SU-DHL-6 (cell line): ENCODE measurements at regions not wholly inside any gene's neighbourhood (a gene's known extent, or its start where the extent isn't known, plus 50 kb on each side); places are given as distances from the start of the nearest gene placed in this dataset.

ENCODE experiments used
- H2AFZ ChIP-seq: fragments of 200-600 bp; sonication (generic); 2 replicates; pipeline ENCODE4 v1.6.1; 2014; ENCODE audit warnings: low read depth, mild to moderate bottlenecking, moderate library complexity, mixed read lengths, antibody characterized with exemption, low read length; ENCODE audit not compliant: severe bottlenecking
- H3F3A ChIP-seq: fragments of 200-600 bp; shearing (Covaris generic); 2 replicates; pipeline ENCODE4 v1.6.0; 2016; ENCODE audit warnings: antibody characterized with exemption, mild to moderate bottlenecking; ENCODE audit not compliant: insufficient read depth
- H3K27ac ChIP-seq: fragments of 200-600 bp; sonication (generic); 2 replicates; pipeline ENCODE4 v1.5.1; 2016; ENCODE audit warnings: low read depth, mild to moderate bottlenecking, low read length, moderate library complexity, mixed read lengths
- H3K27me3 ChIP-seq: fragments of 200-600 bp; sonication (generic), shearing (Covaris generic); 2 replicates; pipeline ENCODE4 v1.6.0; 2014; ENCODE audit warnings: mild to moderate bottlenecking, low read length
- H3K36me3 ChIP-seq: fragments of 200-600 bp; sonication (generic); 2 replicates; pipeline ENCODE4 v1.6.1; 2014; ENCODE audit warnings: mild to moderate bottlenecking, low read length, mixed read lengths
- H3K4me2 ChIP-seq: fragments of 300-600, 200-600 bp; shearing (Covaris generic), sonication (generic); 2 replicates; pipeline ENCODE4 v1.6.0; 2014; ENCODE audit warnings: low read length, low read depth, mild to moderate bottlenecking; ENCODE audit not compliant: poor library complexity, severe bottlenecking
- H3K4me3 ChIP-seq: fragments of 200-600 bp; sonication (generic); 2 replicates; pipeline ENCODE4 v1.5.1; 2014; ENCODE audit warnings: antibody characterized with exemption, low read length, mild to moderate bottlenecking, mixed read lengths; ENCODE audit not compliant: insufficient read depth, poor library complexity, severe bottlenecking
- H3K79me2 ChIP-seq: fragments of 200-600 bp; sonication (generic); 2 replicates; pipeline ENCODE4 v1.6.1; 2014; ENCODE audit warnings: mild to moderate bottlenecking, low read length, moderate library complexity; ENCODE audit not compliant: insufficient read depth
- H3K9ac ChIP-seq: fragments of 200-600 bp; sonication (generic); 2 replicates; pipeline ENCODE4 v1.7.0; 2014; ENCODE audit warnings: mild to moderate bottlenecking, low read length
- H3K9me2 ChIP-seq: fragments of 200-600 bp; sonication (generic); replicated peaks from 2 replicates; pipeline ENCODE4 v1.6.1; 2014; ENCODE audit warnings: low read length; ENCODE audit not compliant: insufficient read depth
- H3K9me3 ChIP-seq: fragments of 200-600 bp; sonication (generic); 2 replicates; pipeline ENCODE4 v1.6.1; 2014; ENCODE audit warnings: low read length, mixed read lengths; ENCODE audit not compliant: insufficient read depth
- H4K20me1 ChIP-seq: fragments of 200-600 bp; sonication (generic); 2 replicates; pipeline ENCODE4 v1.6.1; 2014; ENCODE audit warnings: low read depth, mild to moderate bottlenecking, antibody characterized with exemption, low read length, moderate library complexity, mixed read lengths
- CTCF ChIP-seq: fragments of 200-600 bp; sonication (generic); IDR thresholded peaks from one replicate; pipeline ENCODE4 v1.5.1; 2017; ENCODE audit warnings: antibody characterized with exemption, mild to moderate bottlenecking, low read length, moderate library complexity; ENCODE audit not compliant: insufficient read depth, poor library complexity, severe bottlenecking
- EZH2phosphoT487 ChIP-seq: fragments of 200-600 bp; sonication (generic), shearing (Covaris generic); conservative IDR thresholded peaks from 2 replicates; pipeline ENCODE4 v1.6.1; 2018; ENCODE audit warnings: mild to moderate bottlenecking, antibody characterized with exemption, low read length, moderate library complexity, mixed read lengths

GRCh38 chr20:17858450-17859001 is 110.1 kb downstream of the SNX5 start:
- Histone ChIP-seq H3K27me3 (no peaks in the 10 kb centered on the region; the same call in 1 of the 2 replicates), H2AFZ (no peak overlapping the region), H3K9ac (no peak overlapping the region), H3K9me2 (no peaks in the 10 kb centered on the region), H3K36me3 (no peaks in the 10 kb centered on the region), H3K9me3 (no peaks in the 10 kb centered on the region), H3K27ac (no peak overlapping the region), H3K79me2 (no peaks in the 10 kb centered on the region), H3K4me3 (no peak overlapping the region), H4K20me1 (no peaks in the 10 kb centered on the region), H3K4me2 (no peak overlapping the region), H3F3A (no peaks in the 10 kb centered on the region)
- no peak for TF ChIP-seq CTCF
- no peak for TF ChIP-seq EZH2phosphoT487

GRCh38 chr20:17857639-17858449 is 110.8 kb downstream of the SNX5 start:
- no peaks in the 10 kb centered on the region for H4K20me1 ChIP-seq
- no peaks in the 10 kb centered on the region for H3K36me3 ChIP-seq
- H3K79me2 ChIP-seq: no peaks in the 10 kb centered on the region
- TF ChIP-seq CTCF: no peak
- no peak for TF ChIP-seq EZH2phosphoT487
- H3F3A ChIP-seq: no peaks in the 10 kb centered on the region
- H3K27me3 ChIP-seq: no peaks in the 10 kb centered on the region; the same call in 1 of the 2 replicates
- H3K4me2 ChIP-seq: no peak overlapping the region
- no peaks in the 10 kb centered on the region for H3K9me2 ChIP-seq
- H2AFZ ChIP-seq: no peak overlapping the region
- no peak overlapping the region for H3K4me3 ChIP-seq
- H3K9me3 ChIP-seq: no peaks in the 10 kb centered on the region
- H3K27ac ChIP-seq: no peak overlapping the region
- H3K9ac ChIP-seq: no peak overlapping the region

- H3K79me2 ChIP-seq: no peaks in the 10 kb centered on the region
- H3K9me3 ChIP-seq: no peaks in the 10 kb centered on the region
- no peak overlapping the region for H3K4me2 ChIP-seq
- no peak overlapping the region for H2AFZ ChIP-seq
- no peaks in the 10 kb centered on the region for H3K36me3 ChIP-seq
- no peaks in the 10 kb centered on the region; the same call in 1 of the 2 replicates for H3K27me3 ChIP-seq
- H3K9me2 ChIP-seq: no peaks in the 10 kb centered on the region
- no peaks in the 10 kb centered on the region for H3F3A ChIP-seq
- no peaks in the 10 kb centered on the region for H4K20me1 ChIP-seq
- no peak overlapping the region for H3K27ac ChIP-seq
- TF ChIP-seq EZH2phosphoT487: no peak
- no peak for TF ChIP-seq CTCF
- H3K4me3 ChIP-seq: no peak overlapping the region
- H3K9ac ChIP-seq: no peak overlapping the region
Observed at GRCh38 chr20:17856837-17857605, 111.6 kb downstream of the SNX5 start.
